NCI-H2107 treated with DMSO at 0.1 percent for 48 hours (cell line): ENCODE measurements at regions not wholly inside any gene's neighbourhood (a gene's known extent, or its start where the extent isn't known, plus 50 kb on each side); places are given as distances from the start of the nearest gene placed in this dataset.
"Not testable (repeated sequence)": the region's sequence is repeated elsewhere in the genome, so short reads cannot be mapped to it uniquely, and the experiment has no call there.

ENCODE experiments used
- DNase-seq: peaks from one replicate; lab custom pipeline; 2025; ENCODE audit not compliant: unreplicated experiment; lab: John Stamatoyannopoulos, UW

- DNase-seq = no peak
Measured at GRCh38 chr5:166594567-166594966, 1696.9 kb upstream of the WWC1 start.

DNA sequence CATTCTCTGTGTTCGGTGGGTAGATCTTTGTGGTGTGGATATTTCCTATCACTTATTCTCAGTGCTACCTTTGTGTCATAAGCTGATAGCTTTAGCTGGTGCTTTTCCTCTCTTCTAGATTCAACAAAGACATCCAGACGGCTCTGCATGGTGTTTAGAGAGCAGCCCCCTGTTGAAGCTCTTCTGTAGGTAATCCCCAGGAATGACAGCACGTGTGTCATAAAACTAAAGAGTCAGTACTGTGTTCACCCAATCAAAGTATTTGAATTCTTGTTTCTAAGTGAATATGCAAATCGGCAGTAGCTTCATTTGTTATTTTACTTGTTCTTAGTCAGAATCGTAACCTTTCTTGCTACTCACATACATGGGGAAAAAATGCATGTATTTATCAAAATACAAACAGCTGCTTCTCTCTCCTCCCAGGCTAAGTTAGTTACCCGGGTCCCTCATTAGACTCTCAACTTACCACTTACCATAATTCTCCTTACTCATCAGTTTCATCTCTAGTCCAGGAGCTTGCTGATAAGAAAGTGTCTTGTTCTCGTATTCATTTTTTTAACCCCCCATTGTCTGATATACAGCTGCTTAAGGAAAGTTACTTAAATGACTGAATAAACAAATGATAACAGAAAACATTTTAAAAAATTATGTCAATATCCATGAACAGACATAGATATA is 1696.0 kb upstream of the WWC1 start:
- DNase-seq = no peak

GRCh38 chr5:166596043-166596442 is 1695.4 kb upstream of the WWC1 start:
- no peak for DNase-seq

- no peak for DNase-seq
Measured at GRCh38 chr5:166602271-166602670, 1689.2 kb upstream of the WWC1 start.

- DNase-seq = no peak
Measured at GRCh38 chr5:166617507-166617906, 1673.9 kb upstream of the WWC1 start.

GRCh38 chr5:166618526-166618925 is 1672.9 kb upstream of the WWC1 start:
- no peak for DNase-seq

GRCh38 chr5:166624573-166624972 is 1666.9 kb upstream of the WWC1 start:
- no peak for DNase-seq

GRCh38 chr5:166625210-166625865 is 1666.1 kb upstream of the WWC1 start:
- no peak for DNase-seq

- no peak for DNase-seq
Measured at GRCh38 chr5:166637295-166637694, 1654.2 kb upstream of the WWC1 start.

GRCh38 chr5:166639151-166639550 is 1652.3 kb upstream of the WWC1 start:
- no peak for DNase-seq

DNA sequence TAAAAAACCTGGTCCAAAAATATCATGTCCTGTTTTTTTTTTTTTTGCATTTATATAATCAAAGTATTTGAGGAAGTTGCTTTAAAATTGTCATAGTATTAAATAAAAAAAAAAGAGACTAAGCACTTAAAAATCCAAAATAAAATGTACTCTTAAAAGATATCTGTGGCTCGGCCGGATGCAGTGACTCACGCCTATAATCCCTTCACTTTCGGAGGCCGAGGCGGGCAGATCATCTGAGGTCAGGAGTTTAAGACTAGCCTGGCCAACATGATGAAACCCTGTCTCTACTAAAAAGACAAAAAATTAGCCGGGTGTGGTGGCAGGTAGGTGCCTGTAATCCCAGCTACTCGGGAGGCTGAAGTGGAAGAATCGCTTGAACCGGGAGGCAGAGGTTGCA is 1651.3 kb upstream of the WWC1 start:
- DNase-seq = not testable (repeated sequence)

DNA sequence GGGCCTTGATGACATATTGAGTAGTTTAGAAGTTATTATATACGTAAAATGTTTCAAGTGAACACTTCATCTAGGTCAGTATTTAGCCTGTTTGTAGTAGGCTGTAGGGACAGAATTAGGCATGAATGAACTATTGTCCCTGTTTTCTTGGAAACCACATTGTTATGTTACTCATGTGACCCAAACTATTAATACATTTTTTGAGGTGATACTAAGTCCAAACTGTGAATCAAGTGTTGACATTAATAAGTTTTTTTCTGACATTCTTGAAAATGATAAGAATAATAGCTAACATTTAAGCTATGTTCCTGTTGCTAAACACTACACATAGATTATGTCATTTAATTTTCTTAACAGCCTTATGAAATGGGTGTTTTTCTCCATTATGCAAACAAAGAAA is 1642.7 kb upstream of the WWC1 start:
- no peak for DNase-seq

- no peak for DNase-seq
Measured at GRCh38 chr5:166649676-166650075, 1641.8 kb upstream of the WWC1 start.

DNA sequence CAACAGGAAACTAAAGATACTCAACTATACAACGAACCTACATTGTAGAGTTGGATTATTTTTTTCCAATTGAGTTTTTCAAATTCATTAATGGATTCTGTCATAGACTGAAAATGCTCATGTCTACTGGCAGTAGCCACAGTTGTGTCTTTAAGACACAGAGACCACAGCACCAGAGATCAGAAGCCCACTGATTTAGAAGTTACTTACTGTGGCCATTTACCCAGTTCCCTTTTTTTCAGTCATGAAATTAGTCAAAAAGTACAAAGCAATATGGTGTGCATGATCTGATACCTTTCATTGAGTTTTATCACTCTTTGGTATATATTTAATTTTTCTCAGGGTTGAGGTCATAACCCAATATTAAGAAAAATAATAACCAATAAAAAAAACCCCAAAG is 1640.2 kb upstream of the WWC1 start:
- no peak for DNase-seq

GRCh38 chr5:166671811-166672210 is 1619.6 kb upstream of the WWC1 start:
- DNase-seq = no peak

GRCh38 chr5:166672431-166672830 is 1619.0 kb upstream of the WWC1 start:
- no peak for DNase-seq

DNA sequence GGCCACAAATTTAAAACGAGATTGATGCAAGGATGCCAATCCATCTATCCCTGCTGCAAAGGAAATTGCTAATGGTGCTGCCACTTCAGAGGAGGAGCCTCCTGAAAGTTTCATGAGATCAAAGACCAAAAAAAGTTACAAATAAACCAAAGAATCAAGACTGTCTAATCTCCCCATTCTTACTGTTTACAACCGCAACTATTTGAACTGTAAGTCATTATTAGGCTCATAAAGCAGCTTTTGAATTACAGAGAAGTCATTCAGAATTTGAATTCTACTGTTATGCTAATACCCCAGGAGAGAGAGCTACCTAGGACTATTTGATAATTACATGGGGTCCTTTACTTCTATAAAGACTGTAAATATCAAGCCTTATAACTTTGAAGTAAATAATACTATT is 1613.6 kb upstream of the WWC1 start:
- DNase-seq = no peak

GRCh38 chr5:166679331-166679730 is 1612.1 kb upstream of the WWC1 start:
- DNase-seq = no peak

- no peak for DNase-seq
Measured at GRCh38 chr5:166695326-166695725, 1596.1 kb upstream of the WWC1 start.

DNA sequence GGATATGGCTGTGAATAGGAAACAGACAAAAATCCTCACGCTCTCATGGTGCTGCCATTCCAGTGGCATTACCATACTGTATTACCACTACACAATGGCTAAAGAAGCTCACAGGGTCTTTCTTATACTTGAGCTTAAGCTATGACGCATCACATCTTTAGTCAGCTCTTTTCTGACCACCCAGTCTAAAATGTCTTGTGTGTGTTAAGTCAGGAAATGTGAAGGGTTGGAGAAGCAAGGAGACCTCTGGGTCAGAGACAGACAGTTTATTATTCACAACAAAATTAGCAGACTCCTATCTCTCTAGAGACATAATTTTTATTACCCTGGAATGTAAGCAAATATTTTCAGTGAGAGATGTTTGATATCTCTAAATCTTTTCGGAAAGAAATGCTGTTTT is 1583.2 kb upstream of the WWC1 start:
- DNase-seq = no peak

GRCh38 chr5:166709691-166710090 is 1581.8 kb upstream of the WWC1 start:
- DNase-seq = no peak

DNA sequence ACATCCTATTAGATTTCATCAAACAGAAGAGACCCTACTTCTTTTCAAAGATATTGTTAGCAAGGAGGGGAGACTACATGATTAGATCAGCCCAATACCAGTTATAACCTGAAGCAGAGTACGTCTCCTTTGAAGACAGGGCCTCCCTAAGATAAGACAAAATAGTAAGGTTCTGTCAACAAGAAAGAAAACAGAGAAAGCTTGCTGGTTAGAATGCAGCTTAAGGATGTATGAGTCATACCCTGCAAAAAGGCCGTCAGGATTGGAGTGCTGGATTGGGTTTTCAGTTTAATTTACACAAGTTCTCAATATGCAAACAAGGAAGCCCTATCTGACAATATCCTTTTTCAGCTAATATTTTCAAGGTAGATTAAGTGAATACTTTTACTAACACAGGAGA is 1581.2 kb upstream of the WWC1 start:
- DNase-seq = no peak
